PC-9 (cell line): ENCODE measurements at regions not wholly inside any gene's neighbourhood (a gene's known extent, or its start where the extent isn't known, plus 50 kb on each side); places are given as distances from the start of the nearest gene placed in this dataset.

ENCODE experiments used
- BruUV-seq: library from RNA; stranded (reverse); fragments of 400-500 nt; replicated peaks from 2 replicates; lab custom pipeline; 2021; lab: Mats Ljungman, UMichigan
- CTCF ChIA-PET: fragments of 300-600 bp; sonication (Branson Sonifier 250); formaldehyde crosslinking; loops from one replicate; lab custom pipeline; 2022; ENCODE audit warnings: antibody characterized with exemption; lab: Charles Lee
- POLR2A ChIA-PET: fragments of 300-600 bp; sonication (Branson Sonifier 250); formaldehyde crosslinking; loops from one replicate; lab custom pipeline; 2022; ENCODE audit warnings: antibody characterized with exemption; ENCODE audit not compliant: unreplicated experiment; lab: Charles Lee
- DNase-seq, 2 experiments: peaks; one replicate each; pipeline versions ENCODE4 v3.0.0 to v3.0.0-alpha.2; 2015 to 2022; ENCODE audit warnings: mixed read lengths in 1 of 2
- H2AFZ ChIP-seq: fragments of 200-600 bp; sonication (generic); 2 replicates; pipeline ENCODE4 v1.8.1; 2017; ENCODE audit warnings: antibody characterized with exemption
- H3F3A ChIP-seq: fragments of 200-600 bp; sonication (generic); 2 replicates; pipeline ENCODE4 v1.8.1; 2017; ENCODE audit warnings: antibody characterized with exemption, mild to moderate bottlenecking, low read depth; ENCODE audit not compliant: insufficient read depth
- H3K27ac ChIP-seq: fragments of 200-600 bp; sonication (generic); 2 replicates; pipeline ENCODE4 v1.6.1; 2016; ENCODE audit warnings: mixed run types
- H3K27me3 ChIP-seq: fragments of 200-600 bp; sonication (generic); 2 replicates; pipeline ENCODE4 v1.6.1; 2016; ENCODE audit warnings: low read depth, mixed run types; ENCODE audit not compliant: insufficient read depth
- H3K36me3 ChIP-seq: fragments of 200-600 bp; sonication (generic); 2 replicates; pipeline ENCODE4 v1.6.1; 2016; ENCODE audit warnings: low read depth, mixed run types
- H3K4me1 ChIP-seq: fragments of 200-600 bp; sonication (generic); replicated peaks from 2 replicates; pipeline ENCODE4 v1.6.1; 2016; ENCODE audit warnings: mixed run types; ENCODE audit not compliant: insufficient read depth
- H3K4me2 ChIP-seq: fragments of 200-600 bp; sonication (generic); 2 replicates; pipeline ENCODE4 v1.6.1; 2017; ENCODE audit warnings: mixed run types
- H3K4me3 ChIP-seq: fragments of 200-600 bp; sonication (generic); 2 replicates; pipeline ENCODE4 v1.6.1; 2016; ENCODE audit warnings: mixed run types
- H3K79me2 ChIP-seq: fragments of 200-600 bp; sonication (generic); 2 replicates; pipeline ENCODE4 v1.6.1; 2017; ENCODE audit warnings: low read depth, mixed run types
- H3K9me2 ChIP-seq: fragments of 200-600 bp; sonication (generic); 2 replicates; pipeline ENCODE4 v1.8.1; 2017; ENCODE audit warnings: mild to moderate bottlenecking; ENCODE audit not compliant: insufficient read depth
- H3K9me3 ChIP-seq: fragments of 200-600 bp; sonication (generic); 2 replicates; pipeline ENCODE4 v1.8.1; 2016; ENCODE audit warnings: low read depth; ENCODE audit not compliant: insufficient read depth
- H4K20me1 ChIP-seq: fragments of 200-600 bp; sonication (generic); 2 replicates; pipeline ENCODE4 v1.8.1; 2017; ENCODE audit not compliant: insufficient read depth
- CTCF ChIP-seq: fragments of 200-600 bp; sonication (generic); conservative IDR thresholded peaks from 2 replicates; pipeline ENCODE4 v1.6.1; 2017; ENCODE audit warnings: mixed run types, antibody characterized with exemption, mild to moderate bottlenecking, moderate library complexity
- EZH2 ChIP-seq: fragments of 200-600 bp; sonication (generic); IDR thresholded peaks from 2 replicates; pipeline ENCODE4 v1.8.0; 2017; ENCODE audit warnings: antibody characterized with exemption, low read depth
- intact Hi-C: fragments of 100-400 bp; cut with micrococcal nuclease; formaldehyde crosslinking; loops from one replicate; pipeline ENCODE4 v1.10.0; 2022; ENCODE audit not compliant: unreplicated experiment

DNA sequence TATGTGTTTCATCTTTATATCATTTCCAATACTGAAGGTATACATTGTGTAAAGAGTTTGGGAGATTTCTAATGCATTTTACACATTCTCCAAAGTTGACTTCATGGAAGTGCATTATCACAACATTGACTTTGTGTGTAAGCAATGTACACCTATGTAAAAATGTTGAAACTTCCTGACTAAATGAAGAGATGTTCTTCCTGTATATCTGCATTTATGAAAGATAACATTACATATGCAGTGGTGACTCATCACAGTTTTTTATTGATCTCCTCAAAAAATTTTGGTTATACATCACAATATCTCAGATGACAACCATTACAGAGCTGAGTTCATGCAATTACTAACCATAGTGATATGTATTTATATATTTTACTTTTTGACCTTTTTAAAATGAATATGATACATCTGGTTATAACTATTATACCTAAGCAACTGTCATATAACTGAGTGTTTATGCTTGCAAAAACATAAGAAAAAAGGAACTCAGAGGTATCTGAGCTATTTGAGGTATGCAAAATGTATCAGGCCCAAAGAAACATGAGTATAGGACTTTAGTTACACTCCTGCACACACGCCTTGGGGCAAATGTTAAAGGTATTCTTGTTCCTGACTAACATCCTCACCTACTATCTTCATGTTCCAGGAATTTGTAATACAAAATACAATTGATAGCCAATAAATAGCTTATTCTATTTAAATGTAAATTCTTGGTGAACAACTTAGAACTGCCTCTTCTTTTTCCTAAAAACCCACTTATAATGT is 88.2 kb upstream of the OLFM3 start:
- no peaks in the 10 kb centered on the region for H3K9me3 ChIP-seq
- no TSS peak for BruUV-seq
- no peaks in the 10 kb centered on the region for H4K20me1 ChIP-seq
- no peak overlapping the region for H3K4me3 ChIP-seq
- no peaks in the 10 kb centered on the region for H3K79me2 ChIP-seq
- ChIA-PET POLR2A (interaction anchor here (0.7 kb wide), 1 partner anchor 102 kb away, joined by 3 read pairs; no protein-coding TSS in a partner anchor), CTCF (no interaction called here)
- intact Hi-C loops: no loop called here
- H3F3A ChIP-seq: no peaks in the 10 kb centered on the region
- no peaks in the 10 kb centered on the region for H3K9me2 ChIP-seq
- no peak overlapping the region for H3K4me2 ChIP-seq
- no peak overlapping the region for H3K27ac ChIP-seq
- H2AFZ ChIP-seq: no peak overlapping the region
- no peak for DNase-seq
- no peaks in the 10 kb centered on the region for H3K36me3 ChIP-seq
- TF ChIP-seq CTCF: no peak
- TF ChIP-seq EZH2: no peak
- no peaks in the 10 kb centered on the region for H3K4me1 ChIP-seq
- H3K27me3 ChIP-seq: no peaks in the 10 kb centered on the region

GRCh38 chr1:102083192-102083591 is 86.5 kb upstream of the OLFM3 start:
- Histone ChIP-seq H3K4me1 (no peaks in the 10 kb centered on the region), H3K27me3 (no peaks in the 10 kb centered on the region), H3F3A (no peaks in the 10 kb centered on the region), H3K4me2 (no peak overlapping the region), H4K20me1 (no peaks in the 10 kb centered on the region), H3K9me3 (no peaks in the 10 kb centered on the region), H3K9me2 (no peaks in the 10 kb centered on the region), H3K27ac (no peak overlapping the region), H3K36me3 (no peaks in the 10 kb centered on the region), H3K79me2 (no peaks in the 10 kb centered on the region), H2AFZ (no peak overlapping the region), H3K4me3 (no peak overlapping the region)
- no TSS peak for BruUV-seq
- TF ChIP-seq EZH2: no peak
- no peak for TF ChIP-seq CTCF
- CTCF ChIA-PET: no interaction called here
- no peak for DNase-seq
- intact Hi-C loops: no loop called here
- POLR2A ChIA-PET: no interaction called here

DNA sequence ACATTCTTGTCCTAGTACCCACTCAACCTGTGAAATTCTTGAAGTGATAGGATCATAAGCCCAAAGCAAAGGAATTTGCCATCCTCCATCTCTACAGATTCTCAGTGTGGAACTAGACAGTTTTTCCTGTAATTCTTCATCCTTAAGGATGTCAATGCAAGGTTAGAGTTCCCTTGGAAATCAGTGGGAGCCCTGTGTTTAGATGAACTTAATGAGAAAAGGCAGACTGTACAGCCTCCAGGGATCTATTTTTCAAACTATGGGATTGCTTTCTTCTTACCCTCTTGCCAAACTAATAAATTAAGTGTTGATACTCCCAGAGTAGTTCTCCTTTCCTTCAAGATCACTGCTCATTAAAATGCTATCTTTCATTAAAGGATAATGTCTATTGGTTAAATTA is 78.1 kb upstream of the OLFM3 start:
- H3K4me2 ChIP-seq: no peak overlapping the region
- H3K79me2 ChIP-seq: no peaks in the 10 kb centered on the region
- no TSS peak for BruUV-seq
- no peaks in the 10 kb centered on the region for H3K4me1 ChIP-seq
- H3K9me3 ChIP-seq: no peaks in the 10 kb centered on the region
- ChIA-PET CTCF (no interaction called here), POLR2A (no interaction called here)
- no peaks in the 10 kb centered on the region for H3F3A ChIP-seq
- no peak overlapping the region for H2AFZ ChIP-seq
- TF ChIP-seq CTCF (no peak), EZH2 (no peak)
- no peaks in the 10 kb centered on the region for H4K20me1 ChIP-seq
- no peaks in the 10 kb centered on the region for H3K36me3 ChIP-seq
- H3K9me2 ChIP-seq: no peaks in the 10 kb centered on the region
- no peak for DNase-seq
- H3K4me3 ChIP-seq: no peak overlapping the region
- no peak overlapping the region for H3K27ac ChIP-seq
- H3K27me3 ChIP-seq: no peaks in the 10 kb centered on the region
- intact Hi-C loops: no loop called here
